SK-N-SH (cell line): ENCODE measurements at regions not wholly inside any gene's neighbourhood (a gene's known extent, or its start where the extent isn't known, plus 50 kb on each side); places are given as distances from the start of the nearest gene placed in this dataset.

ENCODE experiments used
- FOXM1 ChIP-seq: IDR thresholded peaks from 2 replicates; pipeline ENCODE4 v1.4.0; 2012; ENCODE audit warnings: low read depth, mild to moderate bottlenecking
- SMC3 ChIP-seq: IDR thresholded peaks from 2 replicates; pipeline ENCODE4 v1.6.1; 2012; ENCODE audit warnings: low read depth, low read length, improper control_type of control experiment
- TF ChIP-seq, protein P1 (sequence below): fragments of 200-600 bp; sonication (generic); IDR thresholded peaks from 2 replicates; pipeline ENCODE4 v1.6.1; 2017; ENCODE audit warnings: antibody characterized with exemption, mild to moderate bottlenecking, moderate library complexity
- TF ChIP-seq, protein P2 (sequence below): fragments of 150-350 bp; IDR thresholded peaks from 2 replicates; pipeline ENCODE4 v1.6.1; 2017; ENCODE audit warnings: antibody characterized with exemption, low read length, low read depth, borderline replicate concordance

- TF ChIP-seq FOXM1 (no peak), SMC3 (no peak)
- TF ChIP-seq, protein P1, sequence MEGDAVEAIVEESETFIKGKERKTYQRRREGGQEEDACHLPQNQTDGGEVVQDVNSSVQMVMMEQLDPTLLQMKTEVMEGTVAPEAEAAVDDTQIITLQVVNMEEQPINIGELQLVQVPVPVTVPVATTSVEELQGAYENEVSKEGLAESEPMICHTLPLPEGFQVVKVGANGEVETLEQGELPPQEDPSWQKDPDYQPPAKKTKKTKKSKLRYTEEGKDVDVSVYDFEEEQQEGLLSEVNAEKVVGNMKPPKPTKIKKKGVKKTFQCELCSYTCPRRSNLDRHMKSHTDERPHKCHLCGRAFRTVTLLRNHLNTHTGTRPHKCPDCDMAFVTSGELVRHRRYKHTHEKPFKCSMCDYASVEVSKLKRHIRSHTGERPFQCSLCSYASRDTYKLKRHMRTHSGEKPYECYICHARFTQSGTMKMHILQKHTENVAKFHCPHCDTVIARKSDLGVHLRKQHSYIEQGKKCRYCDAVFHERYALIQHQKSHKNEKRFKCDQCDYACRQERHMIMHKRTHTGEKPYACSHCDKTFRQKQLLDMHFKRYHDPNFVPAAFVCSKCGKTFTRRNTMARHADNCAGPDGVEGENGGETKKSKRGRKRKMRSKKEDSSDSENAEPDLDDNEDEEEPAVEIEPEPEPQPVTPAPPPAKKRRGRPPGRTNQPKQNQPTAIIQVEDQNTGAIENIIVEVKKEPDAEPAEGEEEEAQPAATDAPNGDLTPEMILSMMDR: no peak
- TF ChIP-seq, protein P2, sequence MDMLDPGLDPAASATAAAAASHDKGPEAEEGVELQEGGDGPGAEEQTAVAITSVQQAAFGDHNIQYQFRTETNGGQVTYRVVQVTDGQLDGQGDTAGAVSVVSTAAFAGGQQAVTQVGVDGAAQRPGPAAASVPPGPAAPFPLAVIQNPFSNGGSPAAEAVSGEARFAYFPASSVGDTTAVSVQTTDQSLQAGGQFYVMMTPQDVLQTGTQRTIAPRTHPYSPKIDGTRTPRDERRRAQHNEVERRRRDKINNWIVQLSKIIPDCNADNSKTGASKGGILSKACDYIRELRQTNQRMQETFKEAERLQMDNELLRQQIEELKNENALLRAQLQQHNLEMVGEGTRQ: no peak
Observed at GRCh38 chr15:36313736-36314280, 265.6 kb upstream of the CDIN1 start.
